GM21786 (cell line): ENCODE measurements at regions not wholly inside any gene's neighbourhood (a gene's known extent, or its start where the extent isn't known, plus 50 kb on each side); places are given as distances from the start of the nearest gene placed in this dataset.

Source experiments
- ATAC-seq: cut with Tn5 transposase; IDR thresholded peaks from one replicate; pipeline ENCODE4 v1.9.1; 2021; ENCODE audit not compliant: unreplicated experiment

DNA sequence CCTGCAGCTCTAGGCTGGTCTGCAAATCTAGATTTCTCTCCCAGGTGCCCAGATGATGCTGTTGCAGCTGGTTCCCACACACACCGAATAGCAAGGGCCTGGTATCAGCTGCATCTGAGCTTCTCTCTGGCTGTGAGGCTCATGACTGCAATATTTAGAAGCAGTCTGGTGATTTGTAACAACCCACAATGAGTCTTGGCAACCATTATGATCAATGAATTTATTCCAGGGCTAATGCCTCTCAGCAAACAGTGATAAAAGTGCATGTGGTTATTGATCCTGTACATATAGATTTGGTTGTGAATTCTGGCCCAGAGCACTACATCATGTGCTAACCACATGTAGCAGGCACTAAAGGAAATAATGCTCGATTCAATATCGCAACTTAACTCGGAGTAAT lies 114.3 kb downstream of the ASCL4 start:
- ATAC-seq = no peak

DNA sequence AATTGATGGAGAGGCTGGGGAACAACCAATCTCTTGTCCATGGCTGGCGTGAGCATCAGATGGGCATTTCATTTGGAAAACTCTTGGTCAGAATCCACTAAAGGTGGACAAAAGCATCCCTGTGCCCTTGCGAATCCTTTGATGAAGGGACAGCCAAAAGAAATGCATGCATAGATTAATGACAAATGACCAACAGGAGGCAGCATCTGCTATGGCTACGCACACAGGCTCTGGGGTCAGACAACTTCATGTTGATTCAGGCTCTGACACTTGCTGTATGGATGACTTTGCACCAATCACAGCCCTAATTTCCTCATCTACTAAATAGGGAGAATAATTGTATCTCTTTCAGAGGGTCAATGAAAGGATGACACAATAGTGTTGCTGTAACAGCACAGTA lies 117.5 kb downstream of the ASCL4 start:
- no peak for ATAC-seq

DNA sequence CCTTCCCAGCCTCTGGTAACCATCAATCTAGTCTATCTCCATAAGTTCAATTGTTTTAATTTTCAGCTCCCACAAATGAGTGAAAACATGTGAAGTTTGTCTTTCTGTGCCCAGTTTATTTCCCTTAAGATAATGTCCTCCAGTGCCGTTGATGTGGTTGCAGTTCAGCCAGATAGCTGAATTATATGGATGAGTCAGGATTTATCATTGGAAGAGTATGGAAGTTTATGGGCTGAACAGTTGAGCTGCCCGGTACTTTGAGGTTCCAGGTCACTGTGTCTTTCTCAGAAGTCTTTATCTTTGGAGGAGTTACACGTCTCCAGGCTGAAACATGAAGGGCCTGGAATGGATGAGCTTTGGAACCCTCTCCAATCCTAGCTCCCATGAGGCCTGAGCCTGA lies 120.1 kb downstream of the ASCL4 start:
- ATAC-seq = no peak

DNA sequence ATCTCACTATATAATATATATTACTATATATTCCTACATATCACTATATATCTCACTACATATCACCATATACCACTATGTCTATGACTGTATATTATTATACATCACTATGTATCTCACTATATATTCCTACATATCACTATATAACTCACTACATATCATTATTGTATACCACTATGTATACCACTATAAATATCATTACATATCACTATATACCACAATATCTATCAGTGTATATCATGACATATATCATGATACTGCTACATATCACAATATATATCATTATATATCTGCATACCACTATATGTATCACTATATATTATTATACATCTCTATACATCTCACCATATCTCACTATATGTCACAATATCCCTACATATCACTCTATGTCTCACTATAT lies 121.5 kb downstream of the ASCL4 start:
- ATAC-seq = no peak

DNA sequence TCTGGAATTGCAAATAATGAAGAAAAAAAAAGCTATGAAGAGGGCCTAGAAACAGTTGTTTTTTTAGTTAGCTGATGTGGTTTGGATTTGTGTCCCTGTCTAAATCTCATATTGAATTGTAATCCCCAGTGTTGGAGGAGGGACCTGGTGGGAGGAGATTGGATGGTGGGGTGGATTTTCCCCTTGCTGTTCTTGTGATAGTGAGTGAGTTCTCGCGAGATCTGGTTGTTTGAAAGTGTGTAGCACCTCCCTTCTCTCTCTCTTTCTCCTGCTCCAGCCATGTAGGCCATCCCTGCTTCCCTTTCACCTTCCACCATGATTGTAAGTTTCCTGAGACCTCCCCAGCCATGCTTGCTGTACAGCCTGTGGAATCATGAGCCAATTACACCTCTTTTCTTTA lies 126.1 kb downstream of the ASCL4 start:
- ATAC-seq = no peak

DNA sequence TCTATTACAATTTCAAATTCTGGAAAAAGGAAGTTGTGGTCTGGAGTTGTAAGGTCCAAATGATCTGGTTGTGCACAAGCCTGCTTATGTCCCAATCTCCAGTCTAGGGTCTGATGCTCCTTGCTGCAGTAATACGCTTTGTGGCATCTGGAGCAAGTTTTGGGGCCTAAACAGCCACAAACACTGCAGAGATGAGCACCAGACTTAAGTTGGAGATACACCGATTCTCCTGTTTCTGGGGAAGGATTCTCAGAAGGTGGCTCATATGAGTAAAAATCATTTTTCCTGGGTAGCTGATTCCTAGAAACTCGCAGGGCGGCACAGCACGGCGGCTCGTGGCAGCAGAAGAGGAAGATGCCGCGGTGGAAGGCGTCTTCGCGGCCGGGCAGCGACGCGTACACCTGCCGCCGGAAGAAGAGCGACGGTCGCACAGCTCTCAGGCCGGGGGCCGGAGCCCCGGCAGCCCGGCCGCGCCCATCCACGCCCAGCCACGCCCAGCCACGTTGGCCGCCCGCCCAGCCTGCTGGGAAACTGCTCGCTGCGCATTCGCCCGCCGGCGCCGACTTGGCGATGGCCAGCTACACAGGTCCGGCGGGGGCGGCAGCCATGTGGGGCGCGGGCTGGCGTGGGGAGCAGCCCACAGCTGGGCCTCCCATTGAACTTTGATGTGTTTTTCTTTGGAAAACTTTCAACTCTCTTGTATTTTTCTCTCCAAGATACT lies 129.0 kb downstream of the ASCL4 start:
- peak; percentile 96 for ATAC-seq

DNA sequence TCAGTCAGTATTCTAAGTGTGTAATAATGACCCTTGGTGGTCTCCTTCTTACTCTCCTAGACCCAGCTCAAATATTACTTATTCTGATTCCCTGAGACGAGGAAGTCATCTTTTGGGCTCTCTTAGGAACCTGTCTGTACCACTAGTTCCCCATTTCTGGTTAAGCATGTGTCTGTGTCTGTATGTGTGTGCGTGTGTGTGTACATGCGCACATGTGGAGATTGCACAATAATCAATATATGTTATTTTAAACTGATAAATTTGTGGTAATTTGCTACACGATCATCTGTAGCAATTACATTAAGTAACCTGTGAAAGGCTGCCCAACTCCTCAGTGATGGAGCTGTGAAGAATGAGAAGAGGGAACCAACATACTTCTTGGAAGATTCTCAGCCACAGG lies 132.2 kb downstream of the ASCL4 start:
- ATAC-seq = no peak

DNA sequence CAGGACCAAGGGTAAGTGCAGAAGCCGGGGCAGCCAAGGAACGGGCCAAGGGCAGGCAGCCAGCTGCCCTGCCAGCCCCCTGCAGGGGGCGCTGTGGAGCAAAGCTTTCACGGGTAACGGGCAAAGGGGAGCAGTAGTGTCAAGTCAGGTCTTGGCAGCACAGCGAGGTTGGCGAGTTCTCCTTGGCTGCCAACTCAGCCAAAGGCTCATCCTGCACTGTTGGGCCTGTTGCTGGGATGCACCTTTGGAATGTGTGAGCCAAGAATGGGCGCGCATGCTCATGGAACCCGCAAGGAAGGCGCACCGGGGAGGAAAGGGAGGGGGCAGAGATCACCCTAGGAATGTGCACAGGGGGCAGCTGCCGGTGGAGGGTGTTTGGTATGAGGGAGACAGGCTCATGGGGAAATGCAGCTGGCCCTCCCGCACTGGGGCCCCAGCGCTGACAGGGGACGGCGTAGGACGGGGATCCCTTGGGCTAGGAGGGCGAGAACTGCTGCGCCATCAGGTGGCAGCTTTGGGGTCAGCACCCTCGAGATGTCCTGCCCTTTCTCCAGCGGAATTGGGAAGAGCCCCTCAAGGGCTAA lies 138.0 kb downstream of the ASCL4 start:
- peak; percentile 71 for ATAC-seq

DNA sequence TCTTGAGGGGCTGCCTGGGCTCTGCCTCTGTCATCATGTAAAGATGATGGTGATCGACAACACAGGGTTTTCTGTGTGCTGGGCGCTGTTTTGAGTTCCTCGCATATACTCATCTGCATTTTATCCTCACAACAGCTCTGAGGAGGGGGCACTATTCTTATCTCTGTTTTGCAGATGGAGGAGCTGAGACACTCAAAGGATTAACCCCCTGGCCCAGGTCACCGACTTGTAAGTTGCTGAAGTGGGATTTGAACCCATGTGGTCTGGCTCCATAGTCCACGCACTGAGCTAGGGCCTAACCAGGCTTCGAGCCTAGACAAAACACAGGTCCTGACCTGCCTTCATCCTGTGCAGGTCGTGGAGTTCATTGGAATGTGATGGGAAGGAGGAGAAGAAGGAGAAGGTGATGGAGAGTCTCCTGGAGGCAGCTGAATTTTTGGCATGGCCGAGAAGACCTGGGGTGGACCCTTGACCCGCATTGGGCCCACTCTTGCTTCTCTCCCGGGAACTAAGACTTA lies 140.0 kb downstream of the ASCL4 start:
- ATAC-seq = no peak

DNA sequence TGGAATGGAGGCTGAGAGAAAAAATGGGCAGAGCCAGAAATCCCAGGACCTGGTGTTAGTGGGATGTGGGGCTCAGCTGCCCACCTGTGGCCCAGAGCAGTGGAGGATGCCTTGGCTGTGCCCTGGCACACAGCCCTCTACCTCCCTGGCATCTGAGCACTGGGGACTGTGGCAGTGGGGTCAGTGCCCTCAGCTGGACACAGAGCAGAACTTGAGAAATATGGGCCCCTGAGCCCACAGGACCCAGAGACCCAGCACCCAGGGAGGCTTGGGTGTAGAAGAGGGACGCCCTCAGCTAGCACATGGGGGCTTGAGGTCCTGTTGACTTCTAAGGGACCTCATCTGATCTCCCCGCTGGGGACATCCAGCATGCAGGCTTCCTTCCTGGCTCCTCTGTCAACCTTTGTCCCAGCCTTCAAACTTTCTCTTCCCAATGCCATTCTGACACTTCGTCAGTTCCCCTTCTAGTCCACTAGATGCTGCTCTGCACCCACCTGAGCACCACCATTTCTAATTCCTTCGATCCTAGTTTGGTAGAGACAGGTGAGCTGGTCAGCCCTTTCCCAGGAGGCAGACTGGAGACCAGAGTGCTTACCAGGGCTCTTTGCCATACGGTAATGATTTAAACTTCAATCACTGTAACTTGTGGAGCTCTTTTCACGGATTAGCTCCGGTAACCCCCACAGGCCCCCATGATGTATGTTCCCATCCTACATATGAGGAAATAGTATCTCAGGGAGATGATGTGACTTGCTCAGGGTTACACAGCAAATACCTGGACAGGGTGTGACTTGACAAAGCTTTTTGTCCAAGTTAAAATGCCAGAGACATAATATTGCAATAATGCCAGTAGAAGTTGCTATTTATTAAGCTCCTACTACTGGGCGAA lies 143.7 kb downstream of the ASCL4 start:
- no peak for ATAC-seq

DNA sequence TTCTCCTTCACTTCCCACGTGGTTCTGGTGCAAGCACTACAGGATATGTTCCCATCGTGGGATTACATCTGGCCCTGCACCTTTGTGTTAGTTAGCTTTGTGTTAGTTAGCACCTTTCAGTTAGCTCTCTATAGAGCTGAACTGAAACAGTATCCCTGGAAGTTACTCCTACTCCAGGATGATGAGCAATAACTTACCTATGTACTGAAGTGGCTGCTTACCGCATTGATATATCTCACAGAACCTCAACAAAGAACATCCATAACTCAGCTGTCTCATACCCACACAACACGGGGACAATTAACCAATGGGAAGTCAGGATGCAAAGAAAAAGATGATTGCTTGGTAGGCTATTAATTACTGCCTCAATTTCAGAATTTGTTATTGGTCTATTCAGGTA lies 146.6 kb downstream of the ASCL4 start:
- ATAC-seq = no peak

DNA sequence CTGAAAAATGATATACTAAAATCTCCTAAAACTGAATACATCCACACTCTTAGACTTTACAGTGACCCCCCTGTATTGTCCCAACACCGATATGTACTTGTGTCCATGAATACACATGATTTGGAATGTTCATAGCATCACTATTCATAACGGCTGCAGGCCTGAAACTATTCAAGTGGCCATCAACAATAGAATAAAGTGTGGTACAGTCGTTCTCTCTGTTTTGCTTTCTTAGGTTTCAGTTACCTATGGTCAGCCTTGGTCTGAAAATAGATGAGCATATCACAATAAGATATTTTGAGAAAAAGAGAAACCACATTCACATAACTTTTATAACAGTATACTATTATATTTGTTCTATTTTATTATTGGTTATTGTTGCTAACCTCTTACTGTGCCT lies 150.6 kb downstream of the ASCL4 start:
- ATAC-seq = no peak

DNA sequence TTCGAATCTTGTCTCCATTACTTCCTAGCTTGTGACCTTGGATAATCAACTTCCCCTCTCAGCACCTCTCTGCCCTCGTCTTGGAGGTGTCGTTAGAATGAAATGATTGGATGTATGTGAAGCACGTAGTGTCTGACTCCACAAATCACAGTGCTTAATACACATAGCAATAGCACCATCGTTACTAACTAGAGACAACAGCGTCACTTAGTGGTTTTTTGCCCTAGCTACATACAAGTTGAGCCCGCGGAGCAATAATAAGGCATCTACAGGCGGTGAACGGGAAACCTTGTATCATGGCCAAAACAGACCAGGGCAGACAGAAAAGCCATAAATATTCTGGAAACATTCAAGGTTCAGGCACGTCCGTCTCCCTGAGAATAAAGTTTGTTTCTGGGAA lies 154.9 kb downstream of the ASCL4 start:
- ATAC-seq = no peak

DNA sequence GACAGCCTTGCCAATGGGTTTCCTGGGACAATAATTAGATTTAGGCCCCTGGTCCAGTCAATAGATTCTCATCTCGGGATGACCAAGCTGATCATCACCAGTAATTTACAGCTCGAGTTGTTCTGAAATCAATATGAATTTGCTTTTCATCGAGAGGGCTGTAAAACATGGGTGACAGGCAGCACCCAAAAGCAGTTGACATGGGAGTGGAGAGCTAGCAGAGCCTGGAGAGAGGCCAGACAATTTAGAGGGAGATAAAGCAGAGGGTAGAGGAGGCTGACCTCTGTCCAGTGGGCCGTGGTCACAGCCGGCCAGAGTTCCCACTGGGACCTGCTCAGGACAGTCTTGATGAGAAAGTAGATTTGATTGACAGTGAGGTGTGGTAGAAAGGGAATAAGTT lies 157.3 kb downstream of the ASCL4 start:
- no peak for ATAC-seq

DNA sequence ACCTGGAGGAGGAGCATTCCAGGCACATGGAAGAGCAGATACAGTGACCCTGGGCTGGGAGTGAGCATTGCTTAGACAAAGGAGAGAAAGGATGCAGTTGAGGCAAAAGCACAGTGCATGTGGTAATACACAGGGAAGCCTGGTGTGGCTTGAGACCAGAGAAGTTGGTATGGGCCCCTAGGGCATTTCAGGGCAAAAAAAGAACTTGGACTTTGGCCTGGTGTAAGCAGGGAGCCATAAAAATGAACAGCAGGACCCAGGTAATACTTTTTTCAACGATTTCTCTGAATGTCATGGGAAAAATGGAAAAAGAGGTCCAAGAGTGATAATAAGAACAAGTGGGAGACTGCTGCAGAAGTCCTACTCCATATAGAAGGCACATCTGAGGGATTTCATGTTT lies 163.9 kb downstream of the ASCL4 start:
- no peak for ATAC-seq

DNA sequence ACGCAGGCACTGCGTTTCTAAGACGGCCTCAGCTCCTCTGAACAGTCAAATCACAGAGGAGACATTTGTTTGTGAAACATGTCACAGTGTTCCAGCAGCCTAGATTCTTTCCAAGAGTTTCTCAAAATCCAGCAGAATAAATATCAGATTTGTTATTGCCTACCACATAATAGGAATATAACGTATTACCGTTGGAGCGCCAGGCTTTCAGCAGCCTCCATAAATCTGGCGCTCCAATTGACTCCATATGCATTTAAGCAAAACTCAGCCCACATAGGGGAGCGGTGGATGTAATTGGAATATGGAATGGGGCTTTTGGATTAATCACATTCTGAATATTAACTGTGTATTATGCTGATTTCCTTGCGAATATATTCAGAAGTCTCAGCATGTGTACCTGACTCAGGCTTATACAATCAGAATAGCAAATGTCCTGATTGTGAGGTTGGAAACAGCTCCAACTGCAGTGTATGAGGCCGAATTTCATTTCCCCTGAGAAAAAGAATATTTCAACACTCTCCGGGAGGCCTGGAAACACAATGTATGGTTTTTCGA lies 174.0 kb downstream of the ASCL4 start:
- no peak for ATAC-seq

DNA sequence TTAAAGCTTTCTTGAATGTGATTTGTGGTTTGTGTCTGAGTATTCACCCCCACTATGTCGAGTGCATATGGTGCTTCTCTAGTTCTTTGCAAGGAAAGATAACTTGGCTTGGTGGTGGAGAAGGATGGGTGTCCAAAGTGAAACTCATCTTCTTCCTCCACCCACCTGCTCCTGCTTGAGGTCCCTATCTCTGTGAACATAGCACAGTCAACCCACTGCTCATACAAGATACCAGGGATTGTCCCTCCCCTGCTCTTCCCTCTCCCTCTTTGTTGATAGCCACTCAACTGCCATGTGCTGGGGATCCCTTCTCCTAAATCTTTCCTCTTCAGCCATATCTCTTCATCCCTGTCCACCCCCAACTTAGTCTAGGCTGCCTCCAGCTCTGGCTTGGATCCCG lies 176.5 kb downstream of the ASCL4 start:
- ATAC-seq = no peak

DNA sequence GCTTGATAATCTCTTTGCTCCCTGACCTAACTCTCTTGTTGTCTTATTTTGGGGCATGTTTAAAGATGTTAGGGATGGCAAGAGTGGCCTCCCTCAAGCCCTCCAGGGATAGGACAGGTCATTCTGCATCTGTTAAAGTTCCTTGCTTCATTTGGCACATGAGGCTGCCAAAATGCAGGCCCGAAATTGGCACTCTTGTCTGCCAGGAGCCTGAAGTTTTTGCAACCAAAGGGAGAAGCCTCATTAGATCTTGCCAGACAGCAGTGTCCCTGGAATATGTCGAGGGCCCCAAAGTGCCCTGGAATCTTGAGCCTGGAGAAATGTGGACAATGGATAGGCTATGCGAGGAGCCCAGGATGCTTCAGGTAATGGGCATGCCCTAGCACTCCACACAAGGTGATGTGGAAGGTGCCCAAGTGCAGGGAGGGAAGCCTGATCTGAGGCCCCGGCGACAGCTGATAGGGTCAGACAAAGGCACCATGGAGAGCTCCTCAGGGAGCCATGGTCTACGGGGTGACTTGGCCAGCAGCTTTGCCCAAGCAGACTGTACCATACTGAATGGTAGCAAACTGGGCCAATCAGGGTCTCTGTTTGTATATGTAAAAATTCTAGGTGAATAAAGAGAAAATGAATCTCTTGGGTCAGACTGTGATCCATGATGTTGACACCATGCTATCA lies 173.0 kb upstream of the WSCD2 start:
- ATAC-seq = no peak

DNA sequence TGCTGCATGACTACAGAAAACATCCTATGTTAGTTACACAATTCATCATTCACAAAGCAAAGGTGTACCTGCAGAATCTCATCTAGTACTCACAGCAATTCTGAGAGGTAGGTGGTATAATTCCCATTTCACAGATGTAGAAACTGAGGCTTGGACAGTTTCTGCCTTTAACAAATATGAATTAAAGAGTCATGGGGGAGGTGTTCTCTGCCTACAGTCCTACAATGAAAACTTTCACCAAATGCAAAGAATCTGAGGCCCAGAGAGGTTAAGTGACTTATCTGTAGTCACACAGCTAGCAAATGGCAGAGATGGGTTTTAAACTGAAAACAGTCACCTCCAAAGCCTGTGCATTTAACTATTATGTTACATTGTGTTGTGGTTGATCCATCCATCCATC lies 171.6 kb upstream of the WSCD2 start:
- no peak for ATAC-seq

DNA sequence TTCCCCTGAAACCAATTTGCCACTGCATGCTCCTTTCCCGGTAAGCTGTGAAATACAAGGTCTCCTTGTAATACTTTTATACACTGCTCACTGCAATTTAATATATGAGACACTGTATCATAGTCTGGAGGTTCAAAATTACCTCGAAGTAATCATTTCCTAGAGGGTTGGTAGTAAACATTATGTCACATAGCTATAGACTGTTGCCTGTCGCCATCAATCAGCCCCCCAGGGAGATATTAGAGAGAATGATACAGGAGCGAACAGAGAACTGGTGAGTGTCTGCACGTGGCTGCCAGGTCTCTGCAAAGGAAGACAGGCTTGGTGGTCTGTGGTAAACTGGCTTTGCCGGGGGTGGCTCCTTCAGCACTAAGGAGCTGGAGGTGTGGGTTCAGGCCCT lies 165.5 kb upstream of the WSCD2 start:
- no peak for ATAC-seq

DNA sequence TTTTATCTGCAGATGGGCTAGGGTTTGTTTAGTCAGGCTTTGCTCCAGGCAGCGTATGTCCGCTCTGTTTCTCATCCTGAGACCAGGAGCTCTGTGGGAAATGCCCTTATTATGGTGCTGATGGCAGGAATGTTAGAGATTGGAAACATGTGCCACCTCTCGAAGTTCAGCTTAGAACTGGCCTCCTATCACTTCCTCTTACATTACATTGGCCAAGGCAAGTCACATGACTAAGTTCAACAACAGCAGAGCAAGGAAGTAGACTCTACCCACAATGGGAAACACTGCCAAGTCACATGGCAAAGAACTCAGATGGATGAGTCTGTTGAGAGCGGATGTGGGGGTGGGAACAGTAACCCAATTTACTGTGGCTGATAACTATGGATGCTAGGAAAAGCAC lies 161.9 kb upstream of the WSCD2 start:
- ATAC-seq = no peak
